NCI-H1105 treated with DMSO at 0.1 percent for 48 hours (cell line): ENCODE measurements at regions not wholly inside any gene's neighbourhood (a gene's known extent, or its start where the extent isn't known, plus 50 kb on each side); places are given as distances from the start of the nearest gene placed in this dataset.

Source experiments
- DNase-seq: peaks from one replicate; lab custom pipeline; 2025; lab: John Stamatoyannopoulos, UW

DNA sequence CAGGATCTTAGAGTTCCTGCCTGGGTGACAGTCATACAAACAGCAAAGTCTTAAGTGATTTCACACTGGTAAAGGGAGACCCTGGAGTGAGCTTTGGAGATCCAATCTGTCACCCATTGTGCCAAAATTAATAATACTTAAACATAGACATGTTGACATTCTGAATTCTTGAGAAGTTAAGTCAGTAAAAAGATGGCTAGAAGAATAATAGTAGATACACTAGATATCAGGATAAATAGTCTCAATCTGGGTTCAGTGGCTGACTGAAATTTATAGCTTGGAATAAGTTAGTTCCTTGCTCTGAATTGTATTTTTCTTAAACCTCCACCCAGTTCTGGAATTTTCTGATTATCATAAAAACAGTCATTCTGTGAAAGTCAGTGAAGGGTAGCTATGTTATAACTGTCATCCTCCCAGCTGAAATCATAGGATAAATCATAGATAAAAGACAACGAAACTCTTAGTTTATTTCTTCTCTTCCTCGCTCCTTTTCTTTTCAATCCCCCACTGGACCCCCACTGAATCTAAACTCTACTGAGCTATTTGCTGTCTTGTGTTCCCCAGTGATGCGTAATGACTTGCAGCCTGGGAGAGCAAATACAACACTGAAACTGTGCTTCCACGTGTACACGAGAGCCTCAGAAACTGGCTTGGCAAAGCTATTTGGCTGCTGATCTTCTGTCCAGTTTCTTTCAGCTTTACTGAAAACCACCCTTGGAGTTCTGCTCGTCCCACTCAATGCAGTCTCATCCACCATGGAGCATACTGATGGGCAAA, 175.4 kb upstream of the TP63 start:
- no peak for DNase-seq

DNA sequence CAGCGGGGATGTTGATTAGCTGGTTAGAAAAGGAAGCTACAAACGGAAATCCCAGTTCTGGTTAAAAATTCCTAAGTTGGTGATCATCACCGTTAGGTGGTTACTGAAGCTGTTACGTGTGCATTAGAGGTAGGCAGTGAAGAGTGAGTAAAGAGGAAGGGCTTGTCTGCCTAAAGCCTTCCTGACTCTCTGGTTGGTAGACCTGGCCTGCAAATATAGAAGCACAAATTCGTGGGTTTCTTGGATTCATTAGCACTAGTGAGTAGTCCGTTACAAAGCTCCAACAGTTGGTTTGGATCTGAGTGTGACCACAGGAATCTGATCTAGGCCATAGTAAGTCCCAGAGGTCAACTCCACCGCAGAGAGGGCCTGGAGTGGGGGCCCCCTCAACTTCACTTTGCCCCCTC, 174.0 kb upstream of the TP63 start:
- DNase-seq: no peak

DNA sequence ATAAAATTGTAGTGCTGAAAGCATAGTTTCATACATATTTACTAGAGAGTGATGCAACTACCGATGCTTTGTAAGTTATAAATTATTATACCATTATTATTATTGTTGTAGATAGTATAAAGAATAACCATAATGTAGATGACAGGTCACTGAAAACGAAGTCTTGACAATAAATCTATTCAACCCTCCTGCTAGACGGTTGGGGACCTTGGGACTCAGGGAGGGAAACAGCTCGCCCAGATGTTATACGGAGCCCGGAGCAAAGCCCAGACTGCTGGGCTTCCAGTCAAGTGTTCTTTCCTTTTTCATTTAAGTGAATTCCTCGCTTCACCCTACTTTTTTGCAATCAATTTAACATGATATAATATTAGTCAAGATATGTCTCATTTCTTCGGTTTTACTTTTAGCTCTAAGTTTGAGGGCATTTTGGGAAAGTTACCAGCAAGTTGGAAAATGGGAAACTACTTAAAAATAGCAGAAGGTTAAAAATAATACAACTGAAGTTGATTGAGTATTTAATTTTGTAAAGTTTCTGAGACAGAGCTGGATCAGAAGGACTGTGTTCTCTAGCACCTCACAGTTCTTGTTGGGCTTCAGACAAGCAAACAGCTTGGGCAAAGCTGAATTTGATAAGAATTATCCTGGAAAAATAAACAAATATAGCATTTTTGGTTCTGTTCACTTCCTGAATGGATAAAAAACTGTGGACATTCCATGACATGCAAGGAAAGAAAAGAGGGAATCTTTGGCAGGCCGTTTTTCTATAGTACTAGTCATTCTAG, 173.4 kb upstream of the TP63 start:
- DNase-seq: no peak

DNA sequence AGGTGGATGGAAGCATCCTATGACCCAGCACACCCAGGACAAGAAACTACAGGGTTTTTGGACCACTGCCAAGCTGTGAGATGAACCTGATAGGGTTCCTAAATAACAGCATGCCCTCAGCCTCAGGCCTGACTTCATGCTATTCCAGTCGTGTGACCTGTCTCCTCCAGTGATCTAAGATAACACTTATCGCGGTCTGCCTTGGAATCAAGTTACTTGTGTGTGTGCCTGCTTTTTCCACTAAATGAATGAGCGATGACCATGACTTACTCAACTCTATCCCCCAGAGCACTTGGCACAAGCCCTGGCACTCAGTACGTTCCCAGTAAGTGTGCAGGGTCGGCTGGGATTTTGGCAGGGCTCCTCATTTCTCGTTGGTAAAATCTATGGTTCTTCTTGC, 172.7 kb upstream of the TP63 start:
- no peak for DNase-seq

DNA sequence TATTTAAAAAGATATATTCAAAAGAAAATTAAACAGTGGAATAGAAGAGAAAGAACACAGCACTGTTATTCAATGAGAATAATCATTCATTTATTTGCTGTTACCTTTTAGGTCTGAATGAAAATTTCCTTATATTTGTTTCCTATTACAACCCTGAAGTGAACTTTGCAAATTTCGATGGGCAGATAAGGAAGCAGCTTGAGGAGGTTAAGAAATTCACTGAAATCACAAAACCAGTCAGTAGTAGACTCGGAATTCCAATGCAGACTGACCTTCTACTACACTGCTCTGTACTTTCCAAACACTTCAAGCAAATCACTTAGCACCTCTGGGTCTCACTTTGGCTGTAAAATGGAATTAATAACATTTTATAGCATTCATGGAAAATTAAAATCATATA, 172.0 kb upstream of the TP63 start:
- DNase-seq: no peak

DNA sequence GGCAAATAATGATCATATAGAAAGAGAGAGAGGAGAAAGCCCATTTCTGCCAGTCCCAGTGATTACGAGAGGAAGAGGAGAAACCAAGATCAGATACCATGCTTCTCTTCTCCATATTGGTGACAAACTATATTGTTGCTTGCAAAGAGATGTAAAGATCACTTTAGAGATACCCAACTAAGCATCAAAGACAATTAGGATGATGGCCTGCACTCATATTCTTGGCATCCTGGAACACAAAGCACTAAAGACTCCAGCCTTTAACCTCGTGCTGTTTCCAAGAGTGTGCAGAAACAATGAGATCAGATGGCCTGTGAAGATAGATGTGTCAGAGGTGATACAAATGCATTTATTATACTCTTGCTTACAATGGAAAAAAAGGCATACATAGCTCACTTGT, 170.7 kb upstream of the TP63 start:
- DNase-seq: no peak

DNA sequence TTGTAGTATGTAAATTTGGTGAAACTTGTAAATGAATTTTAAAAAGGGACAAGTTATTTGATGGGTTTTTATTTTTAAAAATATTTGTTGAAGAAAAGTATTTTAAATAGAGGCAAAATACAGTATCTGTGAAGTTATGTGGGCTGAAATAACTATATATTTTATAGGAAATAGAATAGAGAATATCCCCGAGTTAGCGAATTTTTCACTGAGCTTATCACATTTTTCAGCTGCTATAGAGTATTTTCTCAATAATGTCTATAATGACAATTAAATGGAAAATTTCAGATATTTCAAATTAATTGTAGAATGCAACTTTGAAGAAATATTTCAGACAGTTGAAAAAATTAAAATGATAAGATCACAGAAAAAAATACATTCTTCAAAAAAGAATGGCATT, 166.4 kb upstream of the TP63 start:
- no peak for DNase-seq

DNA sequence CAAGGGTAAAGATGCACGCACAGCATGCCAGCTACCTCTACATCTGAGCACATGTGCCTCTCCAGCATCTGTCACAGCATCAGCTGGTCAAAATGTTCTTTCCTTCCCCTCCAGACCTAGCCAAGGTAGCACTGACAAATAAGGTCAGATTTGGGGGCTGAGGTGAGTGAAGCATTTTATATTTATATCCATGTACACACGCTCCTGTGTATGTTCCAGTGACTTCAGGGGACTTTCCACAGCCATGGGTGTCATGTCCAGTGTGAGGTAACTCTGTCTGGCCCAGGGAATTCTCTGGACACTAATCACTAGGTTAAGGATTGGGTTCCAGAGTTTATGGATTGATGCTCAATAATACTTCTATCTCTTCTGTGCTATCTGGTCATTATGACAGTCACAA, 165.2 kb upstream of the TP63 start:
- no peak for DNase-seq

DNA sequence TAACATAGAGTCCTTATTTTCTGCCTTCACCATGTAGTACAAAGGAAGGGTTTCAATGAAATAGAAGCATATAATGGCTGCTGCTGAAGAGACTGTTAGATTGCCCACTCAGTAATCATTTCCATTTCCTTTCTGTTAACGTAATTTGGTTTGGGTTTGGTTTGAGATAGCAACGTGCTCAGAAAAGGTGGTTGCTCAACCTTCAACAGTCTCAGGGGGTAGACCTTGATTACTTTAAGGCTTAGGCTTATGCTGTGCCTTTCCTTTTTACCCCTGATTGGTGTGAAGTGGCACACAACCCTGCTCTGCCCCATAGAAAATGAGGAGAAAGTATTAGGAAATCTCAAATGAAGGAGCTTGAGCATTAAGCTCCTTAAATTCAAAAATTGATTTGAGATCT, 163.7 kb upstream of the TP63 start:
- DNase-seq: no peak

DNA sequence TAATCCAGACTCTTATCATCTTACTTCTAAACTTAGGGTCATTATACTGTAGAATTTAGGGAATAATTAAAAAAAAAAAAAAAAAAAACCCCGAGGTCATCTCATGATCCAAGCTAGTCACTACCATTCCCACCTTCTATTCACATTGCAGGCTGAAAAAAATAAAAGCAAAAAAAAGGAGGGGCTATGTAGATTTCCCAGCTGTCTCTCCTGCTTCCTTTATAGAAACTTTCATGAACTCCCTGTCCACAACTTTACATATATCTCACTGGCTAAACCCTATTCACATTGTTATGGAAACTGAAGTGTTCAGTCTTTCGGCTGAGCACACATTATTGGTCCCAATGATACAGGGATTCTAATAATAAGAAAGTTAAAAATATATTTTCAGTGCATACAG, 156.2 kb upstream of the TP63 start:
- DNase-seq: no peak

DNA sequence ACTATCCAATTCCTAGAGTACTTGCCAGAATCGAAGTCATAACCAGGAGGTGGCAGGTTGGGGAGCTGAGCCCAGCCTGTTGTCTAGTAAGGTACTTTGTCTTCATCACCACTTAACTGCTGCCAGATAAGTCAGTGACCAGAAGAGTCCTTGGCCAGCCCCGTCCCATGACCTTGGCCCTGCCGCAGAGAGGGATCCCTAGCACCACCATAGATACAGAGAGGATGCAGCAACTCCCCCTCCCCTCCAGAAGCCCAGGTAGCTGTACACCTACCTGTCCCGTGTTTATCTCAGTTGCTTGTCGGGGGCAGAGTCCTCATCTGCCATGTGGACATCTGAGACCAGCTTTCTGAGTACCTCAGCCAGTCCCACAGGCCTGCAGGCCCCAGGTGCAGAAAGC, 153.6 kb upstream of the TP63 start:
- no peak for DNase-seq

DNA sequence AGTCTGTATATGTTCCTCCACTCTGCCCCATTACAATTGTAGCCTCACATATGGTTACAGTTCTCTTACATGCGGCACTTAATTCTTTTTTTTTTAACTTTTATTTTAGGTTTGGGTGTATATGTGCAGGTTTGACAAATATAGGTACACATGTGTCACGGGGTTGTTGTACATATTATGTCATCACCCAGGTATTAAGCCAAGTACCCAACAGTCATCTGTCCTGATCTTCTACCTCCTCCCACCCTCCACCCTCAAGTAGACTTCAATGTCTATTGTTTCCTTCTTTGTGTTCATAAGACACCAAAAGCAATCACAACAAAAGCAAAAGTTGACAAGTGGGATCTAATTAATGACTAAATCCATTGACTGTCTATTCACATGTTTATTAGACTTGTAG, 144.6 kb upstream of the TP63 start:
- DNase-seq: no peak

DNA sequence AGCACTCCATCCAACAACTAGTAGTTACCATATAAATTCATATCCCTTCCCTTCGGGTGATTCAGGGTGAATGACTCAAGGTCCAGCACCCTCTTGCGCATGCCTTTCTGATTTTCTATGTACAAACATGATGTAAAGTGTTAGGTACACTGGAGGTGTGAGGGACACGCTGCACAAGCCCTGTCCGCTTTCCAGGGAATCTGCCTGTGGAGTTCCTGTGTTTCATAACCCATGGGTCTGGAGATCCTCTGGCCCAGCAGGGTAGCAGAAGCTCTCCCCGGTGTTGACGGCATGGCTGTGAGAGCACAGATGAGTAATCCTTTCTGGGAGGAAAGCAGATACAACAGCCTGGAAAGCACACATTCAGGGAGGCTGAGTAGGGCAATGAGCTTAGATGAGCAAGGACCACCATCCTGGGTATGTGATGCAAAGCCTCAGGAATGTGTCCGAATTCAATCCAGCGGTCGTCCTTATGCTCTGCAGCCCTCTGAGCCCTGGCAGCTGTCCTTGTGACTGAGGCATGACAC, 142.9 kb upstream of the TP63 start:
- no peak for DNase-seq

DNA sequence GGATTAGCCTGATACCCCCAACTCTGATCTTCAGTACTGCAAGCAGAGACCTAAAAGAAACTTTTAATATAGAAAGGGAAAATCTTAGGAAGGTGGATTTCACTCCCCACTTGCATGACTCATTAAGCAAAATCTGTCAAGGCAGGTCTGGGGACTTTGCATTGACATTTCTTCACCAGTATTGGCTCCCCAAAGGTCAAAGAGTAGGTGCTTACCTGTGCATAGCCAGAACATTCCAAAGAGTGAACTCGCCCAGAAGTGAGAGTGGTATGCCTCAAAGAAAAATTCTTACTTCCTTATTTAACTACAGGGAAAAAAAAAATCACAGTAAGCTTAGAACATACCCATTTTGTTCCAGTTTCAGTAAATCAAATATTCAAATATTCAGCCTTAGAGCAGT, 140.9 kb upstream of the TP63 start:
- no peak for DNase-seq

DNA sequence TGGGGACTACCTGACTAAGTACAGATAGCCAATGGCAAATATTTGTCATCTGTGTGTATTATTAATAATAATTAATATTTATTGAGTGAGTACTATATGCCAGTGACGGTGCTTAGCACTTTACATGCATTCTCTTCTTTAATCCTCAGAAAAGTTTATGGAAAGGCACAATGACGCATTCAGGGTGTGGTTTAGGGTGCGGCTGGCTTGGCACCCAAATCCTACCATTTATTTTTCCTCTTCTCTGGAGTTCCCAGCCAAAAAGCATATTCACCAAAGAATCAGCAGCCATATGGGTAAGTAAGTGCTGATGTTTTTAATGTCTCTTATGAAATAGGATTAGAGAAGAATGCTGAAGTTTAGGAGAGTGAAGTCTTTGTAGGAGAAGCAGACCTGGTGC, 140.4 kb upstream of the TP63 start:
- DNase-seq: no peak

DNA sequence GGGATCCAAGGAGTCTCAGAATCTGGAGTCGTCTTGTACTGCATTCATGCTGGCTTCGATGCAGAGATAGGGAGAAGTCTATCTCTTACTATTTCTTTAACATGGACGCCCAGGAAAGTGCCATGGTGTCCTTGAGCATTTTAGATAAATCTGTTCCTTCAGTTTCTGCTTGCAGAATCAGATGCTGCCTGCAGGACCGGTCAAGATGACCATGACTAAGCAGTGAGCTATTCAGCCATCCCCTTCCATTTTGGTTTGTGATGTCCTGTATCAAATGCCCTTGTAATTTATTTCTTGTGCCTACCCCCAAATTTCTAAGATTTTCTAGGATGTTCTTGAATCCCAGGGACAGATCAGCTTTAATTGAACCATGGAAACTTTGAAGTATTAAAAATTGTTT, 139.4 kb upstream of the TP63 start:
- DNase-seq: no peak

DNA sequence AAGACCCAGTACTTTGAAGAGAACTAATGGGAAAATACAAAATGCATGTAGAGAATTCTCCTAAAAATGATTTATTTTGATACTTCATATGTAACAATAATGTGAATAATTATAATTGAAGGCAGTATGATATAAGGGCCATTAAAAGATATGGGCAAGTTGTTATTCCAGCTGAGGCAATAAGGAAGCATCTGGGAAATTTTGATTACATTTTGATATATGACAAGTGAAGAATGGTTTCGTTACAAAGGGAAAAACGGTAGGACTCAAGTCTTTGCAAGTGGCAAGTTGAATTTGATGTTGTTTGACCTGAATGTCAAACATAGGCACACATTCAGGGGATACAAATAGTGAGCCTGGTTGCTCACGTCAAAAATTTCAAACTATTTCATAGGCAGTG, 137.9 kb upstream of the TP63 start:
- no peak for DNase-seq

DNA sequence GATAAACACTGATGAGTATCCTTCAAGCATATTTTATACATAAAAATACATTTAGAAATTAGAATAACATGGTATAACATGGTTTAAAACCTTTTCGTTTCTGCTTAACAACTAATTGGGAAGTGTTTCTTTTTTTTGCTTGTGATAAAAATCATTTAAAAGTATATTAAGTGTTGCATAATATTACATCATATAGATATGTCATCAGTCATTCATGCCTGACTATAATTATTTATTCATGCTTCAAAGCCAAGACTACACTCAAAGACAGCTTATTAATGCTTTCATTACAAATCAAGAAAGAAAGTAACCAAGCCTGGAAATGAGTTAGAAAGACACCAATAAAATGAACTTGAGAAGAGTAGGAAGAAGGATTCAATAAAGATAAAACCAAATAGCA, 136.6 kb upstream of the TP63 start:
- DNase-seq: no peak

DNA sequence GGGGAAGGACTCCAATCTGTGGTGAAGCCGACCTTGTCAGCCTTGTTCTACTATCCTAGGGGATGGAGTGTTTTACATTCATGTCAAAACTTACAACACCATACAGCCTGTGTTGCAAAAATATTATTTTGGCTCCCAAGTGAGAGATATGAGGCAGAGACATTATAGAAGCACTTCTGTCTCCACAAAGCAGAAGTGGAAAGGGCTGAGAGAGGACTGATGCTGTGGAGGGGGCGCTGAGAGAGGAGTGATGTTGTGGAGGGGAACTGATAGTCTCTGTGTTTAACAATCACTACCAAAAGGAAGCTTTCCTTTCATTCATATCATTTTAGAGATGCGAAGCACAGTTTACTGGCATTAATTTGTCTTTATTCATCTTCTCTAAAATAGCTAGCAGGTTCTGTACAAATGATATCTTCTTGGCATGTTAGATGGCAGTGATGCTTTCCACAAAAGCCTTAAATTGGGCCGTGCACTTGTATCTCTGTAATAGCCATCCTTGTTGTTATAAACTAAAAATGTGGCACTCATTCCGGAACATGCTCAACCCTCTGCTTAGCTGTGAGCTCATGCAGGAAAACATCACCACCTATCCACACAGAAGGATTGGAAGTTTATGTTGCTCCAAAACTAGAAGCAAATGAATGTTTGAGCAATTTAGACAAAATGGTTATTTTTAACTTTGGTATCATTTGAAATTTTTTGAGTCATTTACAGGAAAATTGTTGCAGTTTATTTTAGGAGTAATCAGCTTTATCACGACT, 134.6 kb upstream of the TP63 start:
- DNase-seq: no peak

DNA sequence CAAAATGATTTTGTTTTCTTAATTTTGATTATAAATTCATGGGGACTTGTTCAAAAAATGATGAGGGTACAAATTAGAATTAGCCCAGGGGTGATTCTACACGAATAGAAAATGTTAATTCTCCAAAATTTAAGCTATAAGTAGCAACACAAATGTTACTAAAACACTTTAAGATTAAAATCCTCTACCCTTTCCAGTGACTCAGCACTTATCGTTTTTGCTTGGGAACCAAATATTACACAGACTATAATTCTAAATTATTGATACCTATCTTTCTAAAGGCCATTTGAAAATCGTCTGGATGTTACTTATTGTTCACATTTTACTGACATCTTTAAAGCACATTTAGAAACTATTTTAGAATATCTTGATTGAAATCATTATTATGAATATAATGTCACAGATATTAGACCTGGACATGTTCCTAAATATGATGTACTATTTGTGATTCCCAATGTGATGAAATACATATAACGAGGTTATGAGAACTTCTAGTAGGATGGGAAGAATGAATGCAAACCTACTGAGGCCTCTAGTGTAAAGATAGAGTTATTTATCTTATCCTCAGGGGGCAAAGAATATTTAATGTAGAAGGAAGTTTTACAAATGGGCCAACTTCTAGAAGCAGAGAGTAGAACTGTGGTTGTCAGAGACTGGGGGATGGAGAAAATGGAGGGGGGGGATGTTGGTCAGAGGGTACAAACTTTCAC, 132.0 kb upstream of the TP63 start:
- no peak for DNase-seq

DNA sequence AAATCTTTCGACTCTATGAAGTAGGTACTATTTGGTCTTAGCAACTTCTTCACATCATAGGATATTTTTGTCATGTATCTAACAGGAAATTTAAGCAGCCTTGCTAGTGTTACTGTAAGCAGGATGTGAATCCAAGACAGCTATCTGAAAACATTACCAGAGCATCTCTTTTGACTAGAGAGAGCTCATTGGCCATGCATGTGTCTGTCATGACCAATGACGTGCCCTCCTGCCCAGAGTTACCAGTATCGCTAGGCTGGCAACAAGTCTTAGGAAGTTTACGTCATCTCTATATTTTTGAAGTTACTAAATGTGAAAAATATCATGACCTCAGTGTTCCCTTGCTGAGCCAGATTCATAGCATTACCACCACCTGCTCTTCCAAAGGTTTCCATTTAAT, 130.9 kb upstream of the TP63 start:
- DNase-seq: no peak
